Activated CD8-positive, alpha-beta memory T cell treated with anti-CD3 and anti-CD28 coated beads for 1 hour (primary cell): ENCODE measurements at regions not wholly inside any gene's neighbourhood (a gene's known extent, or its start where the extent isn't known, plus 50 kb on each side); places are given as distances from the start of the nearest gene placed in this dataset.
"Not testable (repeated sequence)": the region's sequence is repeated elsewhere in the genome, so short reads cannot be mapped to it uniquely, and the experiment has no call there.

ENCODE experiments used
- DNase-seq, 2 donors: peaks; one replicate each; pipeline ENCODE4 v3.0.0-alpha.2; 2020; ENCODE audit warnings: low read depth in 1 of 2; ENCODE audit errors: extremely low read depth in 1 of 2

- no peak for DNase-seq
Measured at GRCh38 chr16:5175266-5175665, 77.7 kb upstream of the EEF2KMT start.

GRCh38 chr16:5166486-5166885 is 68.9 kb upstream of the EEF2KMT start:
- no peak for DNase-seq

- DNase-seq = not testable (repeated sequence)
Measured at GRCh38 chr16:5165429-5165828, 67.8 kb upstream of the EEF2KMT start.

GRCh38 chr16:5162801-5163200 is 65.2 kb upstream of the EEF2KMT start:
- not testable (repeated sequence) for DNase-seq

GRCh38 chr16:5161888-5162287 is 64.3 kb upstream of the EEF2KMT start:
- not testable (repeated sequence) for DNase-seq

GRCh38 chr16:5160010-5160409 is 62.4 kb upstream of the EEF2KMT start:
- DNase-seq = not testable (repeated sequence)

- DNase-seq = not testable (repeated sequence)
Measured at GRCh38 chr16:5159537-5159936, 61.9 kb upstream of the EEF2KMT start.

- DNase-seq = no peak
Measured at GRCh38 chr16:5158494-5158893, 60.9 kb upstream of the EEF2KMT start.

GRCh38 chr16:5156486-5156885 is 58.9 kb upstream of the EEF2KMT start:
- DNase-seq = not testable (repeated sequence)

- not testable (repeated sequence) for DNase-seq
Measured at GRCh38 chr16:5154006-5154405, 56.4 kb upstream of the EEF2KMT start.

- DNase-seq = not testable (repeated sequence)
Measured at GRCh38 chr16:5151409-5151808, 53.8 kb upstream of the EEF2KMT start.
